SU-DHL-6 (cell line): ENCODE measurements at regions not wholly inside any gene's neighbourhood (a gene's known extent, or its start where the extent isn't known, plus 50 kb on each side); places are given as distances from the start of the nearest gene placed in this dataset.

Source experiments
- H2AFZ ChIP-seq: fragments of 200-600 bp; sonication (generic); 2 replicates; pipeline ENCODE4 v1.6.1; 2014; ENCODE audit warnings: low read depth, mild to moderate bottlenecking, moderate library complexity, mixed read lengths, antibody characterized with exemption, low read length; ENCODE audit not compliant: severe bottlenecking
- H3F3A ChIP-seq: fragments of 200-600 bp; shearing (Covaris generic); 2 replicates; pipeline ENCODE4 v1.6.0; 2016; ENCODE audit warnings: antibody characterized with exemption, mild to moderate bottlenecking; ENCODE audit not compliant: insufficient read depth
- H3K27ac ChIP-seq: fragments of 200-600 bp; sonication (generic); 2 replicates; pipeline ENCODE4 v1.5.1; 2016; ENCODE audit warnings: low read depth, mild to moderate bottlenecking, low read length, moderate library complexity, mixed read lengths
- H3K27me3 ChIP-seq: fragments of 200-600 bp; sonication (generic), shearing (Covaris generic); 2 replicates; pipeline ENCODE4 v1.6.0; 2014; ENCODE audit warnings: mild to moderate bottlenecking, low read length
- H3K36me3 ChIP-seq: fragments of 200-600 bp; sonication (generic); 2 replicates; pipeline ENCODE4 v1.6.1; 2014; ENCODE audit warnings: mild to moderate bottlenecking, low read length, mixed read lengths
- H3K4me2 ChIP-seq: fragments of 300-600, 200-600 bp; shearing (Covaris generic), sonication (generic); 2 replicates; pipeline ENCODE4 v1.6.0; 2014; ENCODE audit warnings: low read length, low read depth, mild to moderate bottlenecking; ENCODE audit not compliant: poor library complexity, severe bottlenecking
- H3K4me3 ChIP-seq: fragments of 200-600 bp; sonication (generic); 2 replicates; pipeline ENCODE4 v1.5.1; 2014; ENCODE audit warnings: antibody characterized with exemption, low read length, mild to moderate bottlenecking, mixed read lengths; ENCODE audit not compliant: insufficient read depth, poor library complexity, severe bottlenecking
- H3K79me2 ChIP-seq: fragments of 200-600 bp; sonication (generic); 2 replicates; pipeline ENCODE4 v1.6.1; 2014; ENCODE audit warnings: mild to moderate bottlenecking, low read length, moderate library complexity; ENCODE audit not compliant: insufficient read depth
- H3K9ac ChIP-seq: fragments of 200-600 bp; sonication (generic); 2 replicates; pipeline ENCODE4 v1.7.0; 2014; ENCODE audit warnings: mild to moderate bottlenecking, low read length
- H3K9me2 ChIP-seq: fragments of 200-600 bp; sonication (generic); replicated peaks from 2 replicates; pipeline ENCODE4 v1.6.1; 2014; ENCODE audit warnings: low read length; ENCODE audit not compliant: insufficient read depth
- H3K9me3 ChIP-seq: fragments of 200-600 bp; sonication (generic); 2 replicates; pipeline ENCODE4 v1.6.1; 2014; ENCODE audit warnings: low read length, mixed read lengths; ENCODE audit not compliant: insufficient read depth
- H4K20me1 ChIP-seq: fragments of 200-600 bp; sonication (generic); 2 replicates; pipeline ENCODE4 v1.6.1; 2014; ENCODE audit warnings: low read depth, mild to moderate bottlenecking, antibody characterized with exemption, low read length, moderate library complexity, mixed read lengths
- EZH2phosphoT487 ChIP-seq: fragments of 200-600 bp; sonication (generic), shearing (Covaris generic); conservative IDR thresholded peaks from 2 replicates; pipeline ENCODE4 v1.6.1; 2018; ENCODE audit warnings: mild to moderate bottlenecking, antibody characterized with exemption, low read length, moderate library complexity, mixed read lengths
- TF ChIP-seq, protein P1 (sequence below): fragments of 200-600 bp; sonication (generic); IDR thresholded peaks from one replicate; pipeline ENCODE4 v1.5.1; 2017; ENCODE audit warnings: antibody characterized with exemption, mild to moderate bottlenecking, low read length, moderate library complexity; ENCODE audit not compliant: insufficient read depth, poor library complexity, severe bottlenecking

GRCh38 chr18:42525905-42526304, 570.9 kb downstream of the PIK3C3 start:
- H3K27me3 ChIP-seq = no peaks in the 10 kb centered on the region
- TF ChIP-seq, protein P1, sequence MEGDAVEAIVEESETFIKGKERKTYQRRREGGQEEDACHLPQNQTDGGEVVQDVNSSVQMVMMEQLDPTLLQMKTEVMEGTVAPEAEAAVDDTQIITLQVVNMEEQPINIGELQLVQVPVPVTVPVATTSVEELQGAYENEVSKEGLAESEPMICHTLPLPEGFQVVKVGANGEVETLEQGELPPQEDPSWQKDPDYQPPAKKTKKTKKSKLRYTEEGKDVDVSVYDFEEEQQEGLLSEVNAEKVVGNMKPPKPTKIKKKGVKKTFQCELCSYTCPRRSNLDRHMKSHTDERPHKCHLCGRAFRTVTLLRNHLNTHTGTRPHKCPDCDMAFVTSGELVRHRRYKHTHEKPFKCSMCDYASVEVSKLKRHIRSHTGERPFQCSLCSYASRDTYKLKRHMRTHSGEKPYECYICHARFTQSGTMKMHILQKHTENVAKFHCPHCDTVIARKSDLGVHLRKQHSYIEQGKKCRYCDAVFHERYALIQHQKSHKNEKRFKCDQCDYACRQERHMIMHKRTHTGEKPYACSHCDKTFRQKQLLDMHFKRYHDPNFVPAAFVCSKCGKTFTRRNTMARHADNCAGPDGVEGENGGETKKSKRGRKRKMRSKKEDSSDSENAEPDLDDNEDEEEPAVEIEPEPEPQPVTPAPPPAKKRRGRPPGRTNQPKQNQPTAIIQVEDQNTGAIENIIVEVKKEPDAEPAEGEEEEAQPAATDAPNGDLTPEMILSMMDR = no peak
- TF ChIP-seq EZH2phosphoT487 = no peak
- H4K20me1 ChIP-seq = no peaks in the 10 kb centered on the region
- no peaks in the 10 kb centered on the region for H3K36me3 ChIP-seq
- H3F3A ChIP-seq = no peaks in the 10 kb centered on the region
- no peak overlapping the region for H3K27ac ChIP-seq
- no peak overlapping the region for H3K4me2 ChIP-seq
- no peaks in the 10 kb centered on the region for H3K79me2 ChIP-seq
- H3K9me2 ChIP-seq = no peaks in the 10 kb centered on the region
- H3K9me3 ChIP-seq = no peaks in the 10 kb centered on the region
- no peak overlapping the region for H3K9ac ChIP-seq
- H2AFZ ChIP-seq = no peak overlapping the region
- H3K4me3 ChIP-seq = no peak overlapping the region

- no peak for TF ChIP-seq EZH2phosphoT487
- TF ChIP-seq, protein P1 = no peak
- H3K9ac ChIP-seq = no peak overlapping the region
- no peak overlapping the region for H2AFZ ChIP-seq
- no peak overlapping the region for H3K27ac ChIP-seq
- no peaks in the 10 kb centered on the region for H3K9me2 ChIP-seq
- no peak overlapping the region for H3K4me2 ChIP-seq
- H3K9me3 ChIP-seq = no peaks in the 10 kb centered on the region
- no peaks in the 10 kb centered on the region for H3K36me3 ChIP-seq
- H3K27me3 ChIP-seq = no peaks in the 10 kb centered on the region
- H3F3A ChIP-seq = no peaks in the 10 kb centered on the region
- no peak overlapping the region for H3K4me3 ChIP-seq
- no peaks in the 10 kb centered on the region for H3K79me2 ChIP-seq
- no peaks in the 10 kb centered on the region for H4K20me1 ChIP-seq
Measured at GRCh38 chr18:42527766-42528165, 572.7 kb downstream of the PIK3C3 start.

GRCh38 chr18:42530276-42530675, 575.2 kb downstream of the PIK3C3 start:
- no peak overlapping the region for H3K27ac ChIP-seq
- no peaks in the 10 kb centered on the region for H3F3A ChIP-seq
- H3K27me3 ChIP-seq = no peaks in the 10 kb centered on the region
- H3K36me3 ChIP-seq = no peaks in the 10 kb centered on the region
- no peak overlapping the region for H3K9ac ChIP-seq
- H3K4me2 ChIP-seq = no peak overlapping the region
- TF ChIP-seq, protein P1 = no peak
- no peak for TF ChIP-seq EZH2phosphoT487
- no peak overlapping the region for H2AFZ ChIP-seq
- no peaks in the 10 kb centered on the region for H3K79me2 ChIP-seq
- H3K9me3 ChIP-seq = no peaks in the 10 kb centered on the region
- no peak overlapping the region for H3K4me3 ChIP-seq
- H4K20me1 ChIP-seq = no peaks in the 10 kb centered on the region
- no peaks in the 10 kb centered on the region for H3K9me2 ChIP-seq

DNA sequence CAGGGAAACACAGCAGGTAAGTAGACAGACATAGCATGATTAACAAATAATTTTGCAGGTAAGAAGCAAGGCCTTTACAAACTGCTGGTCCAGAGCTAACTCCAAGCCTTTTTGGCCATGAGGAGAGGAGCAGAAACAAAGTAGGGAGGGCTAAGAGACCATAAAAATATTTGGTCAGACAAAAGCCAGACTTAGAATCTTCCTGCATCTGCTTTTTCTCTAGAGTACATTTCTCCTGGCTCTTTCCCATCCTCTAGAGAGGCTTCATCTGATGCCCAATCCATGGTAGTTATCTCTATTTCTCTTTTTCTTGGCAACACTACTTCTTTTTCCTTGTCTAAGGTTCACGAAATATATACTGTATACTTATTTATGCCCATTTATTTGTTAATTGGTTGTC, 577.1 kb downstream of the PIK3C3 start:
- Histone ChIP-seq H3K9me2 (no peaks in the 10 kb centered on the region), H3K4me2 (no peak overlapping the region), H4K20me1 (no peaks in the 10 kb centered on the region), H3K79me2 (no peaks in the 10 kb centered on the region), H2AFZ (no peak overlapping the region), H3K9ac (no peak overlapping the region), H3F3A (no peaks in the 10 kb centered on the region), H3K36me3 (no peaks in the 10 kb centered on the region), H3K4me3 (no peak overlapping the region), H3K27me3 (no peaks in the 10 kb centered on the region), H3K9me3 (no peaks in the 10 kb centered on the region), H3K27ac (no peak overlapping the region)
- TF ChIP-seq, protein P1 = no peak
- no peak for TF ChIP-seq EZH2phosphoT487
